HL-60 (cell line): ENCODE measurements at regions not wholly inside any gene's neighbourhood (a gene's known extent, or its start where the extent isn't known, plus 50 kb on each side); places are given as distances from the start of the nearest gene placed in this dataset.

ENCODE experiments used
- GABPA ChIP-seq: IDR thresholded peaks from 2 replicates; pipeline ENCODE4 v1.6.1; 2012; ENCODE audit warnings: low read depth
- POLR2AphosphoS5 ChIP-seq: IDR thresholded peaks from 2 replicates; pipeline ENCODE4 v1.6.1; 2012; ENCODE audit warnings: low read depth
- TF ChIP-seq, protein P1 (sequence below): IDR thresholded peaks from one replicate; pipeline ENCODE4 v1.5.1; 2011; ENCODE audit warnings: low read length, control low read depth, inconsistent platforms; ENCODE audit not compliant: insufficient read depth
- TF ChIP-seq, protein P2 (sequence below): IDR thresholded peaks from 2 replicates; pipeline ENCODE4 v1.6.1; 2012; ENCODE audit warnings: low read depth; ENCODE audit not compliant: insufficient replicate concordance

DNA sequence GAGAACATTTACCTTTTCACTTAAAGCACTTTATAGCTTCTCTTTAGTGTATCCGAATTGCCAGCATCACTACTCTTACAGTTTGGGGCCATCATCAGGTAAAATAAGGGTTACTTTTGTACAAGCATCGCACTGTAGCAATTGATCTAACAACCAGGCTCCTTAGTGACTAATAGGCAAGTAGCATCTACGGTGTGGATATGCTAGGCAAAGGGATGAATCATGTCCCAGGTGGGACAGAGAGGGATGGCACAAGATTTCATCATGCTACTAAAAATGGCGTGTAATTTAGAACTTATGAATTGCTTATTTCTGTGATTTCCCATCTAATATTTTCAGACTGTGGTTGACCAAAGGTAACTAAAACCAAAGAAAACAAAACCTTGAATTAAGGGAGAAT, 582.3 kb downstream of the KCNH5 start:
- TF ChIP-seq, protein P1, sequence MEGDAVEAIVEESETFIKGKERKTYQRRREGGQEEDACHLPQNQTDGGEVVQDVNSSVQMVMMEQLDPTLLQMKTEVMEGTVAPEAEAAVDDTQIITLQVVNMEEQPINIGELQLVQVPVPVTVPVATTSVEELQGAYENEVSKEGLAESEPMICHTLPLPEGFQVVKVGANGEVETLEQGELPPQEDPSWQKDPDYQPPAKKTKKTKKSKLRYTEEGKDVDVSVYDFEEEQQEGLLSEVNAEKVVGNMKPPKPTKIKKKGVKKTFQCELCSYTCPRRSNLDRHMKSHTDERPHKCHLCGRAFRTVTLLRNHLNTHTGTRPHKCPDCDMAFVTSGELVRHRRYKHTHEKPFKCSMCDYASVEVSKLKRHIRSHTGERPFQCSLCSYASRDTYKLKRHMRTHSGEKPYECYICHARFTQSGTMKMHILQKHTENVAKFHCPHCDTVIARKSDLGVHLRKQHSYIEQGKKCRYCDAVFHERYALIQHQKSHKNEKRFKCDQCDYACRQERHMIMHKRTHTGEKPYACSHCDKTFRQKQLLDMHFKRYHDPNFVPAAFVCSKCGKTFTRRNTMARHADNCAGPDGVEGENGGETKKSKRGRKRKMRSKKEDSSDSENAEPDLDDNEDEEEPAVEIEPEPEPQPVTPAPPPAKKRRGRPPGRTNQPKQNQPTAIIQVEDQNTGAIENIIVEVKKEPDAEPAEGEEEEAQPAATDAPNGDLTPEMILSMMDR = no peak
- no peak for TF ChIP-seq GABPA
- TF ChIP-seq POLR2AphosphoS5 = no peak
- TF ChIP-seq, protein P2, sequence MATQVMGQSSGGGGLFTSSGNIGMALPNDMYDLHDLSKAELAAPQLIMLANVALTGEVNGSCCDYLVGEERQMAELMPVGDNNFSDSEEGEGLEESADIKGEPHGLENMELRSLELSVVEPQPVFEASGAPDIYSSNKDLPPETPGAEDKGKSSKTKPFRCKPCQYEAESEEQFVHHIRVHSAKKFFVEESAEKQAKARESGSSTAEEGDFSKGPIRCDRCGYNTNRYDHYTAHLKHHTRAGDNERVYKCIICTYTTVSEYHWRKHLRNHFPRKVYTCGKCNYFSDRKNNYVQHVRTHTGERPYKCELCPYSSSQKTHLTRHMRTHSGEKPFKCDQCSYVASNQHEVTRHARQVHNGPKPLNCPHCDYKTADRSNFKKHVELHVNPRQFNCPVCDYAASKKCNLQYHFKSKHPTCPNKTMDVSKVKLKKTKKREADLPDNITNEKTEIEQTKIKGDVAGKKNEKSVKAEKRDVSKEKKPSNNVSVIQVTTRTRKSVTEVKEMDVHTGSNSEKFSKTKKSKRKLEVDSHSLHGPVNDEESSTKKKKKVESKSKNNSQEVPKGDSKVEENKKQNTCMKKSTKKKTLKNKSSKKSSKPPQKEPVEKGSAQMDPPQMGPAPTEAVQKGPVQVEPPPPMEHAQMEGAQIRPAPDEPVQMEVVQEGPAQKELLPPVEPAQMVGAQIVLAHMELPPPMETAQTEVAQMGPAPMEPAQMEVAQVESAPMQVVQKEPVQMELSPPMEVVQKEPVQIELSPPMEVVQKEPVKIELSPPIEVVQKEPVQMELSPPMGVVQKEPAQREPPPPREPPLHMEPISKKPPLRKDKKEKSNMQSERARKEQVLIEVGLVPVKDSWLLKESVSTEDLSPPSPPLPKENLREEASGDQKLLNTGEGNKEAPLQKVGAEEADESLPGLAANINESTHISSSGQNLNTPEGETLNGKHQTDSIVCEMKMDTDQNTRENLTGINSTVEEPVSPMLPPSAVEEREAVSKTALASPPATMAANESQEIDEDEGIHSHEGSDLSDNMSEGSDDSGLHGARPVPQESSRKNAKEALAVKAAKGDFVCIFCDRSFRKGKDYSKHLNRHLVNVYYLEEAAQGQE = no peak
